ENCODE measurements at regions not wholly inside any gene's neighbourhood (a gene's known extent, or its start where the extent isn't known, plus 50 kb on each side); places are given as distances from the start of the nearest gene placed in this dataset.

DNA sequence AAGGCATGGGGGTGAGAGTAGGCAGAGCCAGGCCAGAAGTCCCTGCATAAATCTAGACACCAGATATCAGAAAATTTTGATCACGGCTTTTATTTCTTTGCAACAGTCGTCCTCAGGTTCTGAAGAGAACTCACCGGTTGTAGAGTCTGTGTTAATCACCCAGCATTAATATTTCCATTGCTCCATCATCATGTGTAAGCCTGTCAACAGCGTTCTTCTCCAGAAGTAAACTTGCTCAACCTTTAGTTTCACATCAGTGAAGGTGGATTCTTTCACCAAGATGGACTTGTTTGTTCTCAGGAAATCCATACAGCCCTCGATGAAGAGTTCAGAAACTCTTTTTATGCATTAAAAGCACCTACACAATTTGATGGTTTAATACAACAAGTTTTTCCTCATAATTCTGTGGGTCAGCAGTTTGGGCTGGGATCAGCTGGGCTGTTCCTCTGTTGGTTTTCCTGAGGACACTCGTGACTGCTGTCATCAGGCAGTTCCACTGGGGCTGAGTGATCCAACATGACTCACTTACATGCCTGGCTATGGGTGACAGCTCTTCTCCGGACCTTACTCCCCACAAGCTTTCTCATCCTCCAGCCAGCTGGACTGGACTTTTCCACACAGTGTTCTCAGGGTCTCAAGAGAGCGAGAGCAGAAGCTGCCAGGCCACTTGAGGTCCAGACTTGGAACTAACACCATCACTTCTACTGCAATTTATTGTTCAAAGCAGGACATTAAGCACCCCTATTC lies 303.4 kb downstream of the ZNF621 start:
- TF ChIP-seq, protein P1, sequence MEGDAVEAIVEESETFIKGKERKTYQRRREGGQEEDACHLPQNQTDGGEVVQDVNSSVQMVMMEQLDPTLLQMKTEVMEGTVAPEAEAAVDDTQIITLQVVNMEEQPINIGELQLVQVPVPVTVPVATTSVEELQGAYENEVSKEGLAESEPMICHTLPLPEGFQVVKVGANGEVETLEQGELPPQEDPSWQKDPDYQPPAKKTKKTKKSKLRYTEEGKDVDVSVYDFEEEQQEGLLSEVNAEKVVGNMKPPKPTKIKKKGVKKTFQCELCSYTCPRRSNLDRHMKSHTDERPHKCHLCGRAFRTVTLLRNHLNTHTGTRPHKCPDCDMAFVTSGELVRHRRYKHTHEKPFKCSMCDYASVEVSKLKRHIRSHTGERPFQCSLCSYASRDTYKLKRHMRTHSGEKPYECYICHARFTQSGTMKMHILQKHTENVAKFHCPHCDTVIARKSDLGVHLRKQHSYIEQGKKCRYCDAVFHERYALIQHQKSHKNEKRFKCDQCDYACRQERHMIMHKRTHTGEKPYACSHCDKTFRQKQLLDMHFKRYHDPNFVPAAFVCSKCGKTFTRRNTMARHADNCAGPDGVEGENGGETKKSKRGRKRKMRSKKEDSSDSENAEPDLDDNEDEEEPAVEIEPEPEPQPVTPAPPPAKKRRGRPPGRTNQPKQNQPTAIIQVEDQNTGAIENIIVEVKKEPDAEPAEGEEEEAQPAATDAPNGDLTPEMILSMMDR (IDR thresholded peaks at IDR 0.05): no peak
- TF ChIP-seq POLR2AphosphoS5 (IDR thresholded peaks at IDR 0.05) (peak in 1 of 3 donors; percentile 25), POLR2A (IDR thresholded peaks at IDR 0.05) (no peak)

All from breast epithelium (tissue), 3 donors.